Activated CD4-positive, alpha-beta memory T cell treated with anti-CD3 and anti-CD28 coated beads for 36 hours (primary cell): ENCODE measurements at regions not wholly inside any gene's neighbourhood (a gene's known extent, or its start where the extent isn't known, plus 50 kb on each side); places are given as distances from the start of the nearest gene placed in this dataset.

Source experiments
- CTCF ChIA-PET: fragments of 350-600 bp; sonication (Branson Sonifier 250); formaldehyde crosslinking; loops from one replicate; lab custom pipeline; 2021; ENCODE audit warnings: antibody characterized with exemption, inconsistent platforms; lab: Charles Lee
- POLR2A ChIA-PET: fragments of 350-600 bp; sonication (Branson Sonifier 250); formaldehyde crosslinking; loops from one replicate; lab custom pipeline; 2021; ENCODE audit warnings: antibody characterized with exemption; lab: Charles Lee
- DNase-seq: peaks from one replicate; pipeline ENCODE4 v3.0.0-alpha.2; 2020
- H3K27ac Mint-ChIP-seq: one replicate; pipeline ENCODE4 v1.8.0; 2021; ENCODE audit warnings: mixed read lengths
- H3K27me3 Mint-ChIP-seq: one replicate; pipeline ENCODE4 v1.8.0; 2021; ENCODE audit warnings: mixed read lengths
- H3K36me3 Mint-ChIP-seq: one replicate; pipeline ENCODE4 v1.8.0; 2021; ENCODE audit warnings: mixed read lengths
- H3K4me1 Mint-ChIP-seq: one replicate; pipeline ENCODE4 v1.8.0; 2021; ENCODE audit warnings: low read depth, mixed read lengths
- H3K4me3 Mint-ChIP-seq: one replicate; pipeline ENCODE4 v1.8.0; 2021; ENCODE audit warnings: mild to moderate bottlenecking, mixed read lengths
- H3K9me3 Mint-ChIP-seq: one replicate; pipeline ENCODE4 v1.8.0; 2021; ENCODE audit warnings: mixed read lengths
- intact Hi-C: fragments of 100-400 bp; cut with micrococcal nuclease; formaldehyde crosslinking; loops from one replicate; pipeline ENCODE4 v1.15.1; 2023

DNA sequence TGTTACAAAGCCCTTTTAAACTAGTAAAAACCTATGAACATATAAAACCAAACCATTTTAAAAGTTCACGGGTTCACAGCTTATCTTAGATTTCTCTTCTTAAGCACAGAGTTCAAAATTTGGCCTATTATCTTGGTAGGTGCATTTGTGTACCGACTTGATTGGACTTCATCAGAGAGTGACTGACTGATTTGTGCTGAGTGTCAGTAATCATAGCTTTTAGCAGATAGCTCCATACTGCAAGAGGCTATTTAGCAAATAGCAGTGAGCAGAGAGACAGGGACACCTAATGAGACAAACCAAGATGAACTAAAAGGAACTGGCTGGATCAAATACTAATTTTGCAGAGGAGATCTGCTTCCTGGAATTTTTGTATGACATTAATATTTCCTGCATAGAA is 274.5 kb downstream of the PRR16 start:
- CTCF ChIA-PET = no interaction called here
- Mint-ChIP-seq H3K9me3 (peaks cover 8% of the 10 kb centered on the region), H3K4me1 (no peaks in the 10 kb centered on the region), H3K27ac (no peak overlapping the region), H3K4me3 (no peak overlapping the region), H3K27me3 (no peaks in the 10 kb centered on the region), H3K36me3 (no peaks in the 10 kb centered on the region)
- intact Hi-C loops = no loop called here
- POLR2A ChIA-PET = no interaction called here
- DNase-seq = no peak

- no peak overlapping the region for H3K4me3 Mint-ChIP-seq
Observed at GRCh38 chr5:120740989-120741388, 276.9 kb downstream of the PRR16 start.

DNA sequence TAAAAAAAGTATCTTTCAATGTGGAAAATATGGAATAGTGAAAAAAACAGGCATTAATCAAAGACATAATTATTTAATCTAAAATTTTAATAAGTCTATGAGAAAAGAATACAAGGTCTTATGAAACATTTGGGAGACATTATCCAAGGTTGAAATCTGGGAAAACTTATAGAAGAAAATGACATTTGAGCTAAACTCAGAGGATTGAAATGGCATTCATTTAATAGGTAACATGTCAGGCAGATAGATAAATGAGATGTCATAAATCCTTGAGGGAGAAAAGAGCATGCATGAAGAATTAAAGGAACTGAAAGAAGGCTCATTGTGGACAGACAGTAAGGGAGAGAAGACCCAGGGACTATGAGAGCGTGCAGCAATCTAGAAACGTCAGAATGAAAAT is 284.4 kb downstream of the PRR16 start:
- H3K9me3 Mint-ChIP-seq = peaks cover 15% of the 10 kb centered on the region
- no peak overlapping the region for H3K27ac Mint-ChIP-seq
- intact Hi-C loops = no loop called here
- H3K36me3 Mint-ChIP-seq = no peaks in the 10 kb centered on the region
- ChIA-PET POLR2A (no interaction called here), CTCF (no interaction called here)
- no peaks in the 10 kb centered on the region for H3K27me3 Mint-ChIP-seq
- no peak for DNase-seq
- H3K4me1 Mint-ChIP-seq = no peaks in the 10 kb centered on the region
- no peak overlapping the region for H3K4me3 Mint-ChIP-seq

More at GRCh38 chr5:120740989-120741388, 276.9 kb downstream of the PRR16 start:
- H3K27me3 Mint-ChIP-seq = no peaks in the 10 kb centered on the region
- no peaks in the 10 kb centered on the region for H3K36me3 Mint-ChIP-seq
- no peaks in the 10 kb centered on the region for H3K4me1 Mint-ChIP-seq
- POLR2A ChIA-PET = no interaction called here
- H3K27ac Mint-ChIP-seq = no peak overlapping the region
- CTCF ChIA-PET = no interaction called here
- intact Hi-C loops = no loop called here
- no peak for DNase-seq
- peaks cover 9% of the 10 kb centered on the region for H3K9me3 Mint-ChIP-seq

GRCh38 chr5:120749737-120750136 is 285.6 kb downstream of the PRR16 start:
- no peaks in the 10 kb centered on the region for H3K27me3 Mint-ChIP-seq
- H3K36me3 Mint-ChIP-seq = no peaks in the 10 kb centered on the region
- no peak overlapping the region for H3K27ac Mint-ChIP-seq
- CTCF ChIA-PET = no interaction called here
- intact Hi-C loops = no loop called here
- POLR2A ChIA-PET = no interaction called here
- peaks cover 10% of the 10 kb centered on the region for H3K9me3 Mint-ChIP-seq
- H3K4me1 Mint-ChIP-seq = no peaks in the 10 kb centered on the region
- DNase-seq = no peak
- no peak overlapping the region for H3K4me3 Mint-ChIP-seq

DNA sequence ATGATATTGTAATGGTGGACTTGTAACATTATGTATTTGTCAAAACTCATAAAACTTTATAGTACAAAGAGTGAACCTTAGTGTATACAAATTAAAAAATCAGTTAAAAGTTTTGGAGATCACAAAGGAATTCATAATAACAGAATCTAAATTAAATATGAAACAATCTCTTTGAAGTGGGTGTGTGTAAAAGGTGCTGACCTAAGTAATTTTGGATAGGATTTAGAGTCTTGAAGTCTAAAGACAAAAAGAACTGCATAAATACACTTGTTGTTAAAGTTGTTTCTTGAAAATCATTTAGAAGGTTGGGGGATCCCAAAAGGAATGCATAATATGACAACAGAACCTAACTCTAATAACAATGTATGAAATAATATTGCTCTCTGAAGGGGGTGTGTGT is 295.5 kb downstream of the PRR16 start:
- intact Hi-C loops = no loop called here

GRCh38 chr5:120761986-120762385 is 297.9 kb downstream of the PRR16 start:
- no peaks in the 10 kb centered on the region for H3K36me3 Mint-ChIP-seq
- H3K4me3 Mint-ChIP-seq = no peak overlapping the region
- no peaks in the 10 kb centered on the region for H3K4me1 Mint-ChIP-seq
- H3K9me3 Mint-ChIP-seq = peaks cover 16% of the 10 kb centered on the region
- CTCF ChIA-PET = no interaction called here
- intact Hi-C loops = no loop called here
- H3K27ac Mint-ChIP-seq = no peak overlapping the region
- DNase-seq = no peak
- H3K27me3 Mint-ChIP-seq = no peaks in the 10 kb centered on the region
- POLR2A ChIA-PET = no interaction called here

More for the DNA sequence above, 295.5 kb downstream of the PRR16 start:
- H3K27me3 Mint-ChIP-seq = no peaks in the 10 kb centered on the region
- no peaks in the 10 kb centered on the region for H3K4me1 Mint-ChIP-seq
- no peak for DNase-seq
- H3K4me3 Mint-ChIP-seq = no peak overlapping the region
- peaks cover 21% of the 10 kb centered on the region for H3K9me3 Mint-ChIP-seq
- POLR2A ChIA-PET = no interaction called here
- no peaks in the 10 kb centered on the region for H3K36me3 Mint-ChIP-seq
- no peak overlapping the region for H3K27ac Mint-ChIP-seq
- CTCF ChIA-PET = no interaction called here

GRCh38 chr5:120765189-120765588 is 301.1 kb downstream of the PRR16 start:
- ChIA-PET CTCF (no interaction called here), POLR2A (no interaction called here)
- H3K27ac Mint-ChIP-seq = no peak overlapping the region
- no peaks in the 10 kb centered on the region for H3K4me1 Mint-ChIP-seq
- DNase-seq = no peak
- H3K27me3 Mint-ChIP-seq = no peaks in the 10 kb centered on the region
- no peaks in the 10 kb centered on the region for H3K36me3 Mint-ChIP-seq
- H3K9me3 Mint-ChIP-seq = peaks cover 17% of the 10 kb centered on the region
- no peak overlapping the region for H3K4me3 Mint-ChIP-seq
- intact Hi-C loops = no loop called here

DNA sequence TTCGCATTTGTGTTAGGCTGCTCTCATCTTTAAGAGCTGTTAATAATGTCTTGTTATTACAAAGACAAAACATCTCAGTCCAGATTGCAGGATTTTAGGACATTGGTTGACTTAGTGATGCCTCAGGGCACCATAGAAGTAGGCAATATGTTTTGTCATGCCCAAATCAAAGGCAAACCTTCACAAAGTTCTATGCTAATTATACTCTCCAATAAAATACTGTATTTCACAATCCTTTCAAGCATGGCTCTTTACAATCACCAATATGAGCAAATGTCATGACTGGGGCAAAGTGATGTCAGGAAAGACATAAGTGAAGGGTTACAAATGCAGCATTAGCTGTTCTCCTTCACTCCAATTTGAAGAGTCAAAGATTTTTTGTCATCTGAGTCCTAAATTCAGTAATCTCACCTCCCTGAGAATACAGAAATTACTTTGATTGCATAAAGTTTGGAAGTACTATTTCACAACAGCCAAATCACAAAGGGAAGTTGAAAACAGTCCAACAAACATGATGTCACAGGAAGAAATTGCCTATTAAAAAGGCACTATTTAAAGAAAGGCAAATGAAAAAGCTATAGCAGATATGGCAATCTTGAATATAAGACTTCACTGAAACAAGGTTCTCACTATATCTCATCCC is 303.2 kb downstream of the PRR16 start:
- intact Hi-C loops = no loop called here
- Mint-ChIP-seq H3K27me3 (no peaks in the 10 kb centered on the region), H3K4me1 (no peaks in the 10 kb centered on the region)

GRCh38 chr5:120769312-120769872 is 305.3 kb downstream of the PRR16 start:
- no peaks in the 10 kb centered on the region for H3K4me1 Mint-ChIP-seq
- POLR2A ChIA-PET = no interaction called here
- no peaks in the 10 kb centered on the region for H3K27me3 Mint-ChIP-seq
- no peaks in the 10 kb centered on the region for H3K36me3 Mint-ChIP-seq
- no peak overlapping the region for H3K27ac Mint-ChIP-seq
- intact Hi-C loops = no loop called here
- no peak overlapping the region for H3K4me3 Mint-ChIP-seq
- H3K9me3 Mint-ChIP-seq = peaks cover 7% of the 10 kb centered on the region
- CTCF ChIA-PET = no interaction called here
- DNase-seq = no peak

More for the DNA sequence above, 303.2 kb downstream of the PRR16 start:
- H3K36me3 Mint-ChIP-seq = no peaks in the 10 kb centered on the region
- POLR2A ChIA-PET = no interaction called here
- CTCF ChIA-PET = no interaction called here
- H3K27ac Mint-ChIP-seq = no peak overlapping the region
- no peak overlapping the region for H3K4me3 Mint-ChIP-seq
- no peak for DNase-seq
- H3K9me3 Mint-ChIP-seq = peaks cover 15% of the 10 kb centered on the region

DNA sequence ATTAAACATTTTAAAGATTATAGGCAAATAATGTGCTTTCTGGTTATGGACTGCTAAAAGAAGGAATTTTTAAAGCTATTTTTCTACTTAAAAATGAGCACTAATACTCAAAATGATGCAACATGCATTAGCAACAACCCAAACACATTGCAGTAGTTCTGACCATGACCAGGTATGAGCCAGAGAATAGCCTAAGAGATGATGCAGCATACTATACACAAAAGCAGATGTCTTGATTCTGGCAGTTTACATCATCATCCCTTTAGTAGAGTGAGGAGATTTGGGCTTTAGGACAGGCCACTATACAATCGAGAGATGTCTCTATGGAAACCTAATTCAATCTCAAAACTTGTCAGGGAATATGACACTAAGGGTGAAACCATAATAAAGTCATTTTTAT is 307.1 kb downstream of the PRR16 start:
- ChIA-PET CTCF (no interaction called here), POLR2A (no interaction called here)
- Mint-ChIP-seq H3K27ac (no peak overlapping the region), H3K4me1 (no peaks in the 10 kb centered on the region), H3K36me3 (no peaks in the 10 kb centered on the region), H3K9me3 (peaks cover 7% of the 10 kb centered on the region), H3K4me3 (no peak overlapping the region), H3K27me3 (no peaks in the 10 kb centered on the region)
- intact Hi-C loops = no loop called here
- DNase-seq = no peak

GRCh38 chr5:120778491-120779484 is 314.7 kb downstream of the PRR16 start:
- H3K36me3 Mint-ChIP-seq = no peaks in the 10 kb centered on the region
- DNase-seq = no peak
- CTCF ChIA-PET = no interaction called here
- peaks cover 8% of the 10 kb centered on the region for H3K9me3 Mint-ChIP-seq
- H3K4me1 Mint-ChIP-seq = no peaks in the 10 kb centered on the region
- intact Hi-C loops = no loop called here
- no peak overlapping the region for H3K4me3 Mint-ChIP-seq
- no peak overlapping the region for H3K27ac Mint-ChIP-seq
- POLR2A ChIA-PET = no interaction called here
- H3K27me3 Mint-ChIP-seq = no peaks in the 10 kb centered on the region

GRCh38 chr5:120779674-120780073 is 315.6 kb downstream of the PRR16 start:
- no peak overlapping the region for H3K27ac Mint-ChIP-seq

More at GRCh38 chr5:120779674-120780073, 315.6 kb downstream of the PRR16 start:
- Mint-ChIP-seq H3K27me3 (no peaks in the 10 kb centered on the region), H3K9me3 (peaks cover 8% of the 10 kb centered on the region), H3K36me3 (no peaks in the 10 kb centered on the region), H3K4me1 (no peaks in the 10 kb centered on the region), H3K4me3 (no peak overlapping the region)
- intact Hi-C loops = no loop called here
- CTCF ChIA-PET = no interaction called here
- DNase-seq = no peak
- POLR2A ChIA-PET = no interaction called here
